22Rv1 (cell line): ENCODE measurements at regions not wholly inside any gene's neighbourhood (a gene's known extent, or its start where the extent isn't known, plus 50 kb on each side); places are given as distances from the start of the nearest gene placed in this dataset.
A peak's percentile ranks its signal among the peaks of the same experiment; 100 is the strongest.

ENCODE experiments used
- H3K27ac ChIP-seq: fragments of 450-650 bp; 2 replicates; pipeline ENCODE4 v1.5.1; 2017
- ZFX ChIP-seq: fragments of 450-650 bp; IDR thresholded peaks from 2 replicates; pipeline ENCODE4 v1.6.1; 2017; ENCODE audit warnings: antibody characterized with exemption, borderline replicate concordance
- TF ChIP-seq, protein P1 (sequence below): fragments of 450-650 bp; IDR thresholded peaks from 2 replicates; pipeline ENCODE4 v1.5.1; 2017; ENCODE audit warnings: mild to moderate bottlenecking

GRCh38 chr1:200316148-200316803 lies 93.6 kb downstream of the ZNF281 start:
- H3K27ac ChIP-seq: no peak overlapping the region
- TF ChIP-seq, protein P1, sequence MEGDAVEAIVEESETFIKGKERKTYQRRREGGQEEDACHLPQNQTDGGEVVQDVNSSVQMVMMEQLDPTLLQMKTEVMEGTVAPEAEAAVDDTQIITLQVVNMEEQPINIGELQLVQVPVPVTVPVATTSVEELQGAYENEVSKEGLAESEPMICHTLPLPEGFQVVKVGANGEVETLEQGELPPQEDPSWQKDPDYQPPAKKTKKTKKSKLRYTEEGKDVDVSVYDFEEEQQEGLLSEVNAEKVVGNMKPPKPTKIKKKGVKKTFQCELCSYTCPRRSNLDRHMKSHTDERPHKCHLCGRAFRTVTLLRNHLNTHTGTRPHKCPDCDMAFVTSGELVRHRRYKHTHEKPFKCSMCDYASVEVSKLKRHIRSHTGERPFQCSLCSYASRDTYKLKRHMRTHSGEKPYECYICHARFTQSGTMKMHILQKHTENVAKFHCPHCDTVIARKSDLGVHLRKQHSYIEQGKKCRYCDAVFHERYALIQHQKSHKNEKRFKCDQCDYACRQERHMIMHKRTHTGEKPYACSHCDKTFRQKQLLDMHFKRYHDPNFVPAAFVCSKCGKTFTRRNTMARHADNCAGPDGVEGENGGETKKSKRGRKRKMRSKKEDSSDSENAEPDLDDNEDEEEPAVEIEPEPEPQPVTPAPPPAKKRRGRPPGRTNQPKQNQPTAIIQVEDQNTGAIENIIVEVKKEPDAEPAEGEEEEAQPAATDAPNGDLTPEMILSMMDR: no peak
- no peak for TF ChIP-seq ZFX

DNA sequence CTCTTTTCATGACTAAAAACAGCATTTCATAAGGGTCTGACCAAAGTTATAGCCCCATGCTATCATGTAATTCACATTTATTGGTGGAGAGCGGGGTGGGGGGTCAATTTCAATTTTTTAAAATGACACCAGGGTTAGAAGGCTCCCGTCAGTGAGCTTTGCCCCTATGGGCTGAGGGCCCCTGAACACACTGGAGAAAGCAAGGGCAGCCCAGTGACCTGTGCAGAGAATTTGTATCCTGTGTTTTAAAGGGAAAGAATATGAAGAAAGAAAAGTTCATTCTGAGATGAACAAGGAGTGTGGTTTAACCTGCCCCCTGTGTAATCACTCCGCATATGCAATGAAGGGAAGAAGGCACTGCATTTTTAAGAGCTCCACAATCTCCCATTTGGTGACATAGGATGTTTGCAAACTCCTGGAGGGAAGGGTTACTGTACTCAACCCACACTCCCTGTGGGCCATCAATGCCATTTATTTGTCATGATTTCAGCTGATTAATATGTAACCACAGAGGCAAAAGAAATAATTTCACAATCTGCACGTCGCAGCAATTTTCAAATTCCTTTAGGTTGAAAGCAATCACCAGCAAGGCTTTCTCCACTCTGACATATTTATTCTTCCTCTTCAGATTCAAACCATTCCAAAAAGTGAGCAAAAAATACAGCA lies 95.6 kb downstream of the ZNF281 start:
- no peak overlapping the region for H3K27ac ChIP-seq
- no peak for TF ChIP-seq ZFX
- TF ChIP-seq, protein P1: no peak

DNA sequence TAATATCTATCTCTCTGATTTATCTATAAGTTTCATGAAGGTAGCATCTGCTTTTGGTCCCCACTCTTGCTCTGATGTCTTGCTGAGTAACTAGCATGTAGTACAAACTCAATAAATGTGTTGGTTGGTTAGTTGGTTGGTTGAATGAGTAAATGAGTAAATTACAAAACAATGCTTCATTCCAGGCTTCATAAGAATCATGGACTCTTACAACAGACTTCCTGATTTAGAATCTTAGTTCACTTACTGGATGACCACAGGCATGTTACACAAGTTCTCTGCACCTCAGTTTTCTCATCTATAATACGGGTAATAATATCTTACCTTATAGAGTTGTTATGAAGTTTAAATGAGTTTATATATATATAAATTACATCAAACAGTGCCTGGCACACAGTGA lies 98.6 kb downstream of the ZNF281 start:
- no peak overlapping the region for H3K27ac ChIP-seq
- no peak for TF ChIP-seq ZFX
- TF ChIP-seq, protein P1: no peak

DNA sequence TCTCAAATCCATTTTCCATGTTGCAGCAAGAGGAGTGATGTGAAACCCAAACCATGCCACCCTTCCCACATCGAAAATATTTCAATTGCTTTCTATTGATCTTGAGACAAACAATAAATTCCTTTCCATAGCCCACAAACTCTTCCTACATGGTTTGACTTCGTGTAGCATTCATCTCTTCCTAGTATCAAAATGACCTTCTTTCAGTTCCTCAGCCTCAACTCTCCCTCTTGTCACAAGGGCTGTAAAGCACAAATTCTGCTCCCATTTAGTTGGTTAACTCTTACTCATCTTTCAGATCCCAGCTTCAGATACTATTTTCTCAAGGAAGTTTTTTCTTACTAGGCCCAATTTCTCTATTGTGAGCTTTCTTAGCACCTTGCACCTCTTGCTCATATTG lies 99.0 kb downstream of the ZNF281 start:
- no peak for TF ChIP-seq ZFX
- TF ChIP-seq, protein P1: no peak
- no peak overlapping the region for H3K27ac ChIP-seq

DNA sequence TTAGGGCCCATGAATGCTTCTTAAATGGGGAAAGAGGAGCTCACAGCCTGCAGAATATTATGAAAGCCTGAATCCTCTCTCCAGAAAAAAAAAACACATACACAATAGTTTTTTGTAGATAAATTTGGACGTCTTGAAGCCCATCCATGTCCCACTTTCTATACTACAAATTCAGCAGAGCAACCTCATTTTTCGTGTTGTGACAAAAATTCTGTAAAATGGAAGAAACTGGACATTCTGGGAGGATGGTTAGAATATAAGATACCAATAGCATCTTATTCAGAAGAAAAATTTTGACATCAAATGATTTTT lies 102.1 kb downstream of the ZNF281 start:
- H3K27ac ChIP-seq: no peak overlapping the region
- no peak for TF ChIP-seq ZFX
- TF ChIP-seq, protein P1: no peak; the same call in none of the 2 replicates

- H3K27ac ChIP-seq: no peak overlapping the region
- TF ChIP-seq, protein P1: peak; percentile 99
- no peak for TF ChIP-seq ZFX
These were observed 102.7 kb downstream of the ZNF281 start for GRCh38 chr1:200306944-200307754.

DNA sequence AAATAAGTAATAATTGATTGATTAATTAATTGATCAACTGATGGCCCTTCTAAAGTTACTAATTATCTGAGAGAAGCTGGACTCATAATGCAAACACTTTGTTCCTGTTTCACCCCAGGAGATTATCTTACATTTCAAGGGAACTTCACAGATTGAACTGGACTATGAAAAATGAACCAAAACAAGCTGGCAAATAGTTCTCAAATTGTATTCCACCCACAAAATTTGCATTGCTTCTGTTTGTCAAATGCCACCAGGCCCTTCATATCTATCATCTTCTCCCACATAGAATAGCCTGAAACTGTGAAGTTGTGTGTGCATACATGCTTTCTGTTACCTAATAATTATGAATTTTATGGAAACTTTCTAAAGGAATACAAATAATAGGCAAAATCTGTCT lies 104.0 kb downstream of the ZNF281 start:
- TF ChIP-seq, protein P1: no peak
- TF ChIP-seq ZFX: no peak
- H3K27ac ChIP-seq: no peak overlapping the region
